ENCODE measurements at regions not wholly inside any gene's neighbourhood (a gene's known extent, or its start where the extent isn't known, plus 50 kb on each side); places are given as distances from the start of the nearest gene placed in this dataset.

DNA sequence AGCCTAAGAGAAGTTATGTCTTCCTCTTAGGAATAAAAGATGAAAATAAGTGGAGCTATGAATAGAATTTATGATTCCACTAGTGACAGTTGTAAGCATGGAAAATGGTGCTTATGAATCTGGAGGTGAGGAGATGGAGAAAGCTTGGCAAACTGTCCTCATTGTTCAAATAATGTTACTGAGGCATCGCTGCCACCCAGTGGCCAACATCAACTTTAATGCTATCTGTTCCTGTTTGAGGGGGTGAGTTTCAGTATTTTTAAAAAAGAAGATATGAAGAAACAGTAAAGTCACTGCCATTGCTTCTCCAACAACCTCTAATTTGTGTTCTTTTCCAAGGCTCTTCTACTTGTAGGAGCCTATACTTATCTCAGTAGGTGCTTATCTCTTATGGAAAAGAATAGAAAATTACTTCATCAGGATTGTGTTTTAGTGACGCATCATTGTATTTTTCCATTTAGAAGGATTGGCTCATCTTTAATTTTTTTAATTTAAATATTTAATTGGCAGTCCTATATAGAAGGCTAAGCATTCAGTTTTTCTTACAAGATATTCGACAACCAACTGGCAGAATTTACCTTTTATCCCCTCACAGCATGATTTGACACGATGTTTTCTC, 260.4 kb upstream of the P2RY1 start (continued):
- TF ChIP-seq, protein P1, sequence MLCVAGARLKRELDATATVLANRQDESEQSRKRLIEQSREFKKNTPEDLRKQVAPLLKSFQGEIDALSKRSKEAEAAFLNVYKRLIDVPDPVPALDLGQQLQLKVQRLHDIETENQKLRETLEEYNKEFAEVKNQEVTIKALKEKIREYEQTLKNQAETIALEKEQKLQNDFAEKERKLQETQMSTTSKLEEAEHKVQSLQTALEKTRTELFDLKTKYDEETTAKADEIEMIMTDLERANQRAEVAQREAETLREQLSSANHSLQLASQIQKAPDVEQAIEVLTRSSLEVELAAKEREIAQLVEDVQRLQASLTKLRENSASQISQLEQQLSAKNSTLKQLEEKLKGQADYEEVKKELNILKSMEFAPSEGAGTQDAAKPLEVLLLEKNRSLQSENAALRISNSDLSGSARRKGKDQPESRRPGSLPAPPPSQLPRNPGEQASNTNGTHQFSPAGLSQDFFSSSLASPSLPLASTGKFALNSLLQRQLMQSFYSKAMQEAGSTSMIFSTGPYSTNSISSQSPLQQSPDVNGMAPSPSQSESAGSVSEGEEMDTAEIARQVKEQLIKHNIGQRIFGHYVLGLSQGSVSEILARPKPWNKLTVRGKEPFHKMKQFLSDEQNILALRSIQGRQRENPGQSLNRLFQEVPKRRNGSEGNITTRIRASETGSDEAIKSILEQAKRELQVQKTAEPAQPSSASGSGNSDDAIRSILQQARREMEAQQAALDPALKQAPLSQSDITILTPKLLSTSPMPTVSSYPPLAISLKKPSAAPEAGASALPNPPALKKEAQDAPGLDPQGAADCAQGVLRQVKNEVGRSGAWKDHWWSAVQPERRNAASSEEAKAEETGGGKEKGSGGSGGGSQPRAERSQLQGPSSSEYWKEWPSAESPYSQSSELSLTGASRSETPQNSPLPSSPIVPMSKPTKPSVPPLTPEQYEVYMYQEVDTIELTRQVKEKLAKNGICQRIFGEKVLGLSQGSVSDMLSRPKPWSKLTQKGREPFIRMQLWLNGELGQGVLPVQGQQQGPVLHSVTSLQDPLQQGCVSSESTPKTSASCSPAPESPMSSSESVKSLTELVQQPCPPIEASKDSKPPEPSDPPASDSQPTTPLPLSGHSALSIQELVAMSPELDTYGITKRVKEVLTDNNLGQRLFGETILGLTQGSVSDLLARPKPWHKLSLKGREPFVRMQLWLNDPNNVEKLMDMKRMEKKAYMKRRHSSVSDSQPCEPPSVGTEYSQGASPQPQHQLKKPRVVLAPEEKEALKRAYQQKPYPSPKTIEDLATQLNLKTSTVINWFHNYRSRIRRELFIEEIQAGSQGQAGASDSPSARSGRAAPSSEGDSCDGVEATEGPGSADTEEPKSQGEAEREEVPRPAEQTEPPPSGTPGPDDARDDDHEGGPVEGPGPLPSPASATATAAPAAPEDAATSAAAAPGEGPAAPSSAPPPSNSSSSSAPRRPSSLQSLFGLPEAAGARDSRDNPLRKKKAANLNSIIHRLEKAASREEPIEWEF (IDR thresholded peaks at IDR 0.05; ENCODE audit: insufficient replicate concordance, low read depth, low read length): no peak
- TF ChIP-seq MTA3 (IDR thresholded peaks at IDR 0.05; ENCODE audit: borderline replicate concordance, low read length) (no peak), SPI1 (IDR thresholded peaks at IDR 0.05; ENCODE audit: borderline replicate concordance, insufficient read depth, low read depth, low read length) (no peak), IRF4 (IDR thresholded peaks at IDR 0.05; ENCODE audit: low read depth, low read length) (no peak), MEF2B (IDR thresholded peaks at IDR 0.05; ENCODE audit: partially characterized antibody, poor library complexity, severe bottlenecking) (no peak), POLR2AphosphoS2 (IDR thresholded peaks at IDR 0.05; ENCODE audit: low read depth, low read length) (no peak), ZSCAN29 (IDR thresholded peaks at IDR 0.05) (no peak), JUND (IDR thresholded peaks at IDR 0.05; ENCODE audit: low read depth, low read length) (no peak), STAT1 (conservative IDR thresholded peaks at IDR 0.05) (no peak), RAD21 (IDR thresholded peaks at IDR 0.05; ENCODE audit: insufficient read depth, low read depth, low read length) (peak; percentile 87), BACH1 (IDR thresholded peaks at IDR 0.05; ENCODE audit: borderline replicate concordance) (no peak), SMC3 (IDR thresholded peaks at IDR 0.05; ENCODE audit: borderline replicate concordance, low read length) (peak; percentile 75), NBN (IDR thresholded peaks at IDR 0.05) (no peak), KDM1A (IDR thresholded peaks at IDR 0.05; ENCODE audit: borderline replicate concordance) (no peak)
- TF ChIP-seq, protein P2, sequence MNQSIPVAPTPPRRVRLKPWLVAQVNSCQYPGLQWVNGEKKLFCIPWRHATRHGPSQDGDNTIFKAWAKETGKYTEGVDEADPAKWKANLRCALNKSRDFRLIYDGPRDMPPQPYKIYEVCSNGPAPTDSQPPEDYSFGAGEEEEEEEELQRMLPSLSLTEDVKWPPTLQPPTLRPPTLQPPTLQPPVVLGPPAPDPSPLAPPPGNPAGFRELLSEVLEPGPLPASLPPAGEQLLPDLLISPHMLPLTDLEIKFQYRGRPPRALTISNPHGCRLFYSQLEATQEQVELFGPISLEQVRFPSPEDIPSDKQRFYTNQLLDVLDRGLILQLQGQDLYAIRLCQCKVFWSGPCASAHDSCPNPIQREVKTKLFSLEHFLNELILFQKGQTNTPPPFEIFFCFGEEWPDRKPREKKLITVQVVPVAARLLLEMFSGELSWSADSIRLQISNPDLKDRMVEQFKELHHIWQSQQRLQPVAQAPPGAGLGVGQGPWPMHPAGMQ (IDR thresholded peaks at IDR 0.05; ENCODE audit: borderline replicate concordance): no peak
- TF ChIP-seq, protein P3, sequence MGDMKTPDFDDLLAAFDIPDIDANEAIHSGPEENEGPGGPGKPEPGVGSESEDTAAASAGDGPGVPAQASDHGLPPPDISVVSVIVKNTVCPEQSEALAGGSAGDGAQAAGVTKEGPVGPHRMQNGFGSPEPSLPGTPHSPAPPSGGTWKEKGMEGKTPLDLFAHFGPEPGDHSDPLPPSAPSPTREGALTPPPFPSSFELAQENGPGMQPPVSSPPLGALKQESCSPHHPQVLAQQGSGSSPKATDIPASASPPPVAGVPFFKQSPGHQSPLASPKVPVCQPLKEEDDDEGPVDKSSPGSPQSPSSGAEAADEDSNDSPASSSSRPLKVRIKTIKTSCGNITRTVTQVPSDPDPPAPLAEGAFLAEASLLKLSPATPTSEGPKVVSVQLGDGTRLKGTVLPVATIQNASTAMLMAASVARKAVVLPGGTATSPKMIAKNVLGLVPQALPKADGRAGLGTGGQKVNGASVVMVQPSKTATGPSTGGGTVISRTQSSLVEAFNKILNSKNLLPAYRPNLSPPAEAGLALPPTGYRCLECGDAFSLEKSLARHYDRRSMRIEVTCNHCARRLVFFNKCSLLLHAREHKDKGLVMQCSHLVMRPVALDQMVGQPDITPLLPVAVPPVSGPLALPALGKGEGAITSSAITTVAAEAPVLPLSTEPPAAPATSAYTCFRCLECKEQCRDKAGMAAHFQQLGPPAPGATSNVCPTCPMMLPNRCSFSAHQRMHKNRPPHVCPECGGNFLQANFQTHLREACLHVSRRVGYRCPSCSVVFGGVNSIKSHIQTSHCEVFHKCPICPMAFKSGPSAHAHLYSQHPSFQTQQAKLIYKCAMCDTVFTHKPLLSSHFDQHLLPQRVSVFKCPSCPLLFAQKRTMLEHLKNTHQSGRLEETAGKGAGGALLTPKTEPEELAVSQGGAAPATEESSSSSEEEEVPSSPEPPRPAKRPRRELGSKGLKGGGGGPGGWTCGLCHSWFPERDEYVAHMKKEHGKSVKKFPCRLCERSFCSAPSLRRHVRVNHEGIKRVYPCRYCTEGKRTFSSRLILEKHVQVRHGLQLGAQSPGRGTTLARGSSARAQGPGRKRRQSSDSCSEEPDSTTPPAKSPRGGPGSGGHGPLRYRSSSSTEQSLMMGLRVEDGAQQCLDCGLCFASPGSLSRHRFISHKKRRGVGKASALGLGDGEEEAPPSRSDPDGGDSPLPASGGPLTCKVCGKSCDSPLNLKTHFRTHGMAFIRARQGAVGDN (IDR thresholded peaks at IDR 0.05): no peak
- TF ChIP-seq, protein P4, sequence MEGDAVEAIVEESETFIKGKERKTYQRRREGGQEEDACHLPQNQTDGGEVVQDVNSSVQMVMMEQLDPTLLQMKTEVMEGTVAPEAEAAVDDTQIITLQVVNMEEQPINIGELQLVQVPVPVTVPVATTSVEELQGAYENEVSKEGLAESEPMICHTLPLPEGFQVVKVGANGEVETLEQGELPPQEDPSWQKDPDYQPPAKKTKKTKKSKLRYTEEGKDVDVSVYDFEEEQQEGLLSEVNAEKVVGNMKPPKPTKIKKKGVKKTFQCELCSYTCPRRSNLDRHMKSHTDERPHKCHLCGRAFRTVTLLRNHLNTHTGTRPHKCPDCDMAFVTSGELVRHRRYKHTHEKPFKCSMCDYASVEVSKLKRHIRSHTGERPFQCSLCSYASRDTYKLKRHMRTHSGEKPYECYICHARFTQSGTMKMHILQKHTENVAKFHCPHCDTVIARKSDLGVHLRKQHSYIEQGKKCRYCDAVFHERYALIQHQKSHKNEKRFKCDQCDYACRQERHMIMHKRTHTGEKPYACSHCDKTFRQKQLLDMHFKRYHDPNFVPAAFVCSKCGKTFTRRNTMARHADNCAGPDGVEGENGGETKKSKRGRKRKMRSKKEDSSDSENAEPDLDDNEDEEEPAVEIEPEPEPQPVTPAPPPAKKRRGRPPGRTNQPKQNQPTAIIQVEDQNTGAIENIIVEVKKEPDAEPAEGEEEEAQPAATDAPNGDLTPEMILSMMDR (IDR thresholded peaks at IDR 0.05 in 2 of 3, conservative IDR thresholded peaks at IDR 0.05 in 1 of 3; ENCODE audit: control insufficient read depth in 2 of 3, extremely low read depth in 1 of 3, insufficient read depth in 1 of 3, low read depth in 3 of 3, low read length in 3 of 3): peak; percentile 38 to 69 (median 52); a peak in 5 of 6 replicates
